Activated naive CD4-positive, alpha-beta T cell treated with anti-CD3 and anti-CD28 coated beads, Interleukin-2, amount 50 U/mL, for 16 hours (primary cell): ENCODE measurements at regions not wholly inside any gene's neighbourhood (a gene's known extent, or its start where the extent isn't known, plus 50 kb on each side); places are given as distances from the start of the nearest gene placed in this dataset.
"Not testable (repeated sequence)": the region's sequence is repeated elsewhere in the genome, so short reads cannot be mapped to it uniquely, and the experiment has no call there.

Experiments used
- DNase-seq: peaks from one replicate; pipeline ENCODE4 v3.0.0-alpha.2; 2020

- DNase-seq = no peak
Observed at GRCh38 chr4:55028196-55028595, 97.2 kb downstream of the KDR start.

GRCh38 chr4:55027596-55027995, 97.8 kb downstream of the KDR start:
- no peak for DNase-seq

- not testable (repeated sequence) for DNase-seq
Observed at GRCh38 chr4:55025456-55025855, 99.9 kb downstream of the KDR start.

- DNase-seq = no peak
Observed at GRCh38 chr4:55023030-55023429, 102.4 kb downstream of the KDR start.

GRCh38 chr4:55021214-55021613, 104.2 kb downstream of the KDR start:
- no peak for DNase-seq

GRCh38 chr4:55020131-55020530, 105.3 kb downstream of the KDR start:
- DNase-seq = no peak

GRCh38 chr4:55018978-55019377, 106.4 kb downstream of the KDR start:
- DNase-seq = no peak

GRCh38 chr4:55018521-55018920, 106.9 kb downstream of the KDR start:
- no peak for DNase-seq

GRCh38 chr4:55017406-55017805, 108.0 kb downstream of the KDR start:
- no peak for DNase-seq

- no peak for DNase-seq
Observed at GRCh38 chr4:55016131-55016530, 109.3 kb downstream of the KDR start.

GRCh38 chr4:55014876-55015275, 110.5 kb downstream of the KDR start:
- DNase-seq = no peak

GRCh38 chr4:55013431-55013955, 111.9 kb downstream of the KDR start:
- DNase-seq = no peak

GRCh38 chr4:55012363-55013230, 112.8 kb downstream of the KDR start:
- DNase-seq = no peak

GRCh38 chr4:55011761-55012160, 113.6 kb downstream of the KDR start:
- no peak for DNase-seq

- DNase-seq = no peak
Observed at GRCh38 chr4:55010550-55010949, 114.8 kb downstream of the KDR start.

GRCh38 chr4:55008166-55009056, 117.0 kb downstream of the KDR start:
- DNase-seq = no peak

GRCh38 chr4:55005910-55006309, 119.5 kb downstream of the KDR start:
- no peak for DNase-seq

GRCh38 chr4:55004831-55005230, 120.6 kb downstream of the KDR start:
- DNase-seq = no peak

- DNase-seq = no peak
Observed at GRCh38 chr4:55002431-55002830, 123.0 kb downstream of the KDR start.

- no peak for DNase-seq
Observed at GRCh38 chr4:55001538-55001937, 123.9 kb downstream of the KDR start.

GRCh38 chr4:54999003-54999402, 126.4 kb downstream of the KDR start:
- DNase-seq = no peak

- not testable (repeated sequence) for DNase-seq
Observed at GRCh38 chr4:54993473-54994026, 131.8 kb downstream of the KDR start.

- DNase-seq = no peak
Observed at GRCh38 chr4:54992266-54992665, 133.1 kb downstream of the KDR start.
